OCI-LY1 (cell line): ENCODE measurements at regions not wholly inside any gene's neighbourhood (a gene's known extent, or its start where the extent isn't known, plus 50 kb on each side); places are given as distances from the start of the nearest gene placed in this dataset.
"Not testable (repeated sequence)": the region's sequence is repeated elsewhere in the genome, so short reads cannot be mapped to it uniquely, and the experiment has no call there.

ENCODE experiments used
- H2AFZ ChIP-seq: fragments of 200-600 bp; sonication (generic), shearing (Covaris generic); 2 replicates; pipeline ENCODE4 v1.6.0; 2014; ENCODE audit warnings: antibody characterized with exemption, mild to moderate bottlenecking, low read length
- H3F3A ChIP-seq: fragments of 200-600 bp; sonication (generic), shearing (Covaris generic); 2 replicates; pipeline ENCODE4 v1.6.0; 2014; ENCODE audit warnings: mild to moderate bottlenecking, antibody characterized with exemption, low read length, moderate library complexity; ENCODE audit not compliant: insufficient read depth
- H3K27ac ChIP-seq: fragments of 200-600 bp; sonication (generic); 2 replicates; pipeline ENCODE4 v1.5.1; 2014; ENCODE audit warnings: low read length, mixed run types, mild to moderate bottlenecking, low read depth; ENCODE audit not compliant: poor library complexity, severe bottlenecking
- H3K27me3 ChIP-seq: fragments of 200-600 bp; sonication (generic); 2 replicates; pipeline ENCODE4 v1.6.0; 2014; ENCODE audit warnings: antibody characterized with exemption, mild to moderate bottlenecking, low read length, moderate library complexity; ENCODE audit not compliant: insufficient read depth
- H3K36me3 ChIP-seq: fragments of 200-600 bp; sonication (generic); 2 replicates; pipeline ENCODE4 v1.6.1; 2014; ENCODE audit warnings: mild to moderate bottlenecking, antibody characterized with exemption, low read length, moderate library complexity, mixed read lengths; ENCODE audit not compliant: insufficient read depth
- H3K4me1 ChIP-seq: fragments of 200-600 bp; sonication (generic); 2 replicates; pipeline ENCODE4 v1.5.1; 2014; ENCODE audit warnings: mild to moderate bottlenecking, low read length, moderate library complexity; ENCODE audit not compliant: insufficient read depth, severe bottlenecking
- H3K4me2 ChIP-seq: fragments of 200-600 bp; sonication (generic), shearing (Covaris generic); 2 replicates; pipeline ENCODE4 v1.6.1; 2014; ENCODE audit warnings: low read length
- H3K4me3 ChIP-seq: fragments of 200-600 bp; sonication (generic); 2 replicates; pipeline ENCODE4 v1.5.1; 2014; ENCODE audit warnings: low read length, low read depth, mild to moderate bottlenecking, mixed read lengths; ENCODE audit not compliant: poor library complexity, severe bottlenecking
- H3K79me2 ChIP-seq: fragments of 200-600 bp; shearing (Covaris generic); 2 replicates; pipeline ENCODE4 v1.6.1; 2016; ENCODE audit warnings: mixed run types, low read length, mixed read lengths; ENCODE audit not compliant: insufficient read depth
- H3K9ac ChIP-seq: fragments of 200-600 bp; sonication (generic), shearing (Covaris generic); 2 replicates; pipeline ENCODE4 v1.6.1; 2014; ENCODE audit warnings: mild to moderate bottlenecking, low read length, mixed read lengths
- H3K9me2 ChIP-seq: fragments of 200-600 bp; sonication (generic), shearing (Covaris generic); 2 replicates; pipeline ENCODE4 v1.6.1; 2014; ENCODE audit warnings: low read depth, mild to moderate bottlenecking, low read length, mixed read lengths
- H3K9me3 ChIP-seq: fragments of 200-600 bp; shearing (Covaris generic); 2 replicates; pipeline ENCODE4 v1.6.1; 2014; ENCODE audit warnings: low read length, mixed read lengths
- H4K20me1 ChIP-seq: fragments of 200-600 bp; sonication (generic), shearing (Covaris generic); 2 replicates; pipeline ENCODE4 v1.6.0; 2016; ENCODE audit warnings: mild to moderate bottlenecking, low read length; ENCODE audit not compliant: insufficient read depth
- EZH2 ChIP-seq: fragments of 200-600 bp; sonication (generic), shearing (Covaris generic); IDR thresholded peaks from 2 replicates; pipeline ENCODE4 v1.8.0; 2017; ENCODE audit warnings: borderline replicate concordance, mixed run types, mild to moderate bottlenecking, antibody characterized with exemption, low read length, moderate library complexity, mixed read lengths
- TF ChIP-seq, protein P1 (sequence below): fragments of 200-600 bp; sonication (generic), shearing (Covaris generic); IDR thresholded peaks from 2 replicates; pipeline ENCODE4 v1.5.1; 2017; ENCODE audit warnings: mild to moderate bottlenecking, antibody characterized with exemption, low read length, moderate library complexity, mixed read lengths

DNA sequence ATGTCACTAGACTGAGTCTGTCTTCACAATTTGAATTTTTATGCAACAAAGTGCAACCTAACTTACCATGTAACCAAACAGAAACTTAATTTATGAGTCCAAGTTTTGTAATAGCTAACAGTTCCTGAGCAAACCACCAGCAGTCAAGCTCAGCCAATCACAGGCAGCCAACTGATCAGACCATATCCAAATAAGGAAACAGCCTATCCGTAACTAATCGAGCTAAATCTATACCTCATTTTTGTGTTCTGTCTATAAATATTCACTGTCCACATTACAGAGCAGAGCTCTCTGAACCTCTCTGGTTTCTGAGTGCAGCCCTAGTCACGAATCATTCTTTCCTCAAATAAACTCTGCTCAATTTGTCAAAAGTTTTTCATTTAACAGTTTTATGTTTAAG, 367.6 kb downstream of the PRR32 start:
- no peaks in the 10 kb centered on the region for H3K9me3 ChIP-seq
- no peaks in the 10 kb centered on the region for H3K36me3 ChIP-seq
- no peaks in the 10 kb centered on the region for H3K79me2 ChIP-seq
- no peak overlapping the region for H3K27ac ChIP-seq
- H3K9me2 ChIP-seq = no peaks in the 10 kb centered on the region
- no peak overlapping the region for H2AFZ ChIP-seq
- no peaks in the 10 kb centered on the region for H4K20me1 ChIP-seq
- H3K4me2 ChIP-seq = no peak overlapping the region
- H3F3A ChIP-seq = no peaks in the 10 kb centered on the region
- H3K4me1 ChIP-seq = no peaks in the 10 kb centered on the region
- no peak overlapping the region for H3K4me3 ChIP-seq
- no peaks in the 10 kb centered on the region for H3K27me3 ChIP-seq
- TF ChIP-seq, protein P1, sequence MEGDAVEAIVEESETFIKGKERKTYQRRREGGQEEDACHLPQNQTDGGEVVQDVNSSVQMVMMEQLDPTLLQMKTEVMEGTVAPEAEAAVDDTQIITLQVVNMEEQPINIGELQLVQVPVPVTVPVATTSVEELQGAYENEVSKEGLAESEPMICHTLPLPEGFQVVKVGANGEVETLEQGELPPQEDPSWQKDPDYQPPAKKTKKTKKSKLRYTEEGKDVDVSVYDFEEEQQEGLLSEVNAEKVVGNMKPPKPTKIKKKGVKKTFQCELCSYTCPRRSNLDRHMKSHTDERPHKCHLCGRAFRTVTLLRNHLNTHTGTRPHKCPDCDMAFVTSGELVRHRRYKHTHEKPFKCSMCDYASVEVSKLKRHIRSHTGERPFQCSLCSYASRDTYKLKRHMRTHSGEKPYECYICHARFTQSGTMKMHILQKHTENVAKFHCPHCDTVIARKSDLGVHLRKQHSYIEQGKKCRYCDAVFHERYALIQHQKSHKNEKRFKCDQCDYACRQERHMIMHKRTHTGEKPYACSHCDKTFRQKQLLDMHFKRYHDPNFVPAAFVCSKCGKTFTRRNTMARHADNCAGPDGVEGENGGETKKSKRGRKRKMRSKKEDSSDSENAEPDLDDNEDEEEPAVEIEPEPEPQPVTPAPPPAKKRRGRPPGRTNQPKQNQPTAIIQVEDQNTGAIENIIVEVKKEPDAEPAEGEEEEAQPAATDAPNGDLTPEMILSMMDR = no peak
- TF ChIP-seq EZH2 = no peak
- H3K9ac ChIP-seq = no peak overlapping the region

DNA sequence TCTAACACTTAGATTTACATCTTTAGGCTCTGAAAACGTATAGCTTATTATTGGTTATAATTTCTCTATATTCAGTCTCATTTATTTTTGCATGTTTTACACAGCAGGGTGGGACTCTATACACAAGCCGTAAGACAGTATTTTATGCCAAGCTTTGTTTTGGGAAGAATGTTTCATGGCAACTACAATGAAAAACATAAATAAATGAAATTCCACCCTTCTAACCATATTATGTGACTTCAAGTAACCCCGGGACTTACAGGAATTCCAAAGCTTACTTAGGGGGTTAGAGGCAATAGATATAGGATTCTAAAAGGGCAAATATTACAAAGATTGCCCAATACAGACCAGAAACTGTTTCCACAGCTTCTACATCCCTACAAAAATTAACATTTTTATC, 370.9 kb downstream of the PRR32 start:
- H3K9me3 ChIP-seq = no peaks in the 10 kb centered on the region
- H3F3A ChIP-seq = no peaks in the 10 kb centered on the region
- TF ChIP-seq, protein P1 = no peak
- no peak for TF ChIP-seq EZH2
- H4K20me1 ChIP-seq = no peaks in the 10 kb centered on the region
- H3K79me2 ChIP-seq = no peaks in the 10 kb centered on the region
- no peak overlapping the region for H3K4me2 ChIP-seq
- no peaks in the 10 kb centered on the region for H3K9me2 ChIP-seq
- no peak overlapping the region for H2AFZ ChIP-seq
- H3K27me3 ChIP-seq = no peaks in the 10 kb centered on the region
- no peak overlapping the region for H3K9ac ChIP-seq
- H3K4me3 ChIP-seq = no peak overlapping the region
- H3K36me3 ChIP-seq = no peaks in the 10 kb centered on the region
- no peak overlapping the region for H3K27ac ChIP-seq
- H3K4me1 ChIP-seq = no peaks in the 10 kb centered on the region

DNA sequence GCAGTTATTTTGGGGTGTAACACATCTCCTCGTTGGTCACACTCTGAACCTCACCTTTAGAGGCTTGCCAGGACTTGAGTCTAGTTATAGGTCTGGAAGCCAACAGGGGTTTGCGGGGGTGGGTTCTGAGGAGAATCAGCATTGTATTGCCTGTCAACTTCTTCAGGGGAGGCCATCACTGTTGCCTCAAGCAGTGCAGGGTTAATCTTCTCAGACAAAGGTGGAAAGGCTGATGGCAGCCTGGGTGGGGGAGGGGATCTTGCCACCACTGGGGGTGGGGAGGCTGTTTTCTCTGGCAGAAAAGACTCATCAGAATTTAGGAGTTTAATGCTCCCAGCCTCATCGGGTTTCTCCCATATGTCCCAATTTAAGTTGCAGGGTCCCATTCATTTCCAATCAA, 387.8 kb downstream of the PRR32 start:
- Histone ChIP-seq H3K4me1 (no peaks in the 10 kb centered on the region), H4K20me1 (no peaks in the 10 kb centered on the region), H3K27ac (no peak overlapping the region), H3K9me3 (no peaks in the 10 kb centered on the region), H3K79me2 (no peaks in the 10 kb centered on the region), H3K27me3 (no peaks in the 10 kb centered on the region), H3F3A (no peaks in the 10 kb centered on the region), H3K4me2 (no peak overlapping the region), H3K9me2 (no peaks in the 10 kb centered on the region), H2AFZ (no peak overlapping the region), H3K36me3 (no peaks in the 10 kb centered on the region), H3K9ac (no peak overlapping the region), H3K4me3 (no peak overlapping the region)
- TF ChIP-seq EZH2 = no peak
- TF ChIP-seq, protein P1 = no peak

DNA sequence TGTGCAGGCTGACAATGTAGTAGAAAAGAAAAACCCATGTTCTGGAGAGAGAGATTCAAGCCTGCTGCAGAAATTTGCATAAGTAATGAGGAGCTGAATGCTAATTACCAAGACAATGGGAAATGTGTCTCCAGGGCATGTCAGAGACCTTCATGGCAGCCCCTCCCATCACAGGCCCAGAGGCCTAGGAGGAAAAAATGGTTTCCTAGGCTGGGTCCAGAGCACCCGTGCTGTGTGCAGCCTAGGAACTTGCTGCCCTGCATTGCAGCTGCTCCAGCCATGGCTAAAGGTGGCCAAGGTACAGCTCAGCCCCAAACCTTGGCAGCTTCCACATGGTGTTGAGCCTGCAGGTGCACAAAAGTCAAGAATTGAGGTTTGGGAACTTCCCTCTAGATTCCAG, 402.3 kb downstream of the PRR32 start:
- H3K9ac ChIP-seq, H3K27ac ChIP-seq, H3K4me1 ChIP-seq, H3K9me3 ChIP-seq, H3F3A ChIP-seq, H4K20me1 ChIP-seq, H3K9me2 ChIP-seq, H3K4me3 ChIP-seq, H2AFZ ChIP-seq, H3K4me2 ChIP-seq, H3K36me3 ChIP-seq, H3K79me2 ChIP-seq, H3K27me3 ChIP-seq: not testable (repeated sequence)
